NAMALWA (cell line): ENCODE measurements at regions not wholly inside any gene's neighbourhood (a gene's known extent, or its start where the extent isn't known, plus 50 kb on each side); places are given as distances from the start of the nearest gene placed in this dataset.
"Not testable (repeated sequence)": the region's sequence is repeated elsewhere in the genome, so short reads cannot be mapped to it uniquely, and the experiment has no call there.

Source experiments
- DNase-seq: peaks from one replicate; pipeline ENCODE4 v3.0.0-alpha.2; 2015; ENCODE audit warnings: low spot score

DNA sequence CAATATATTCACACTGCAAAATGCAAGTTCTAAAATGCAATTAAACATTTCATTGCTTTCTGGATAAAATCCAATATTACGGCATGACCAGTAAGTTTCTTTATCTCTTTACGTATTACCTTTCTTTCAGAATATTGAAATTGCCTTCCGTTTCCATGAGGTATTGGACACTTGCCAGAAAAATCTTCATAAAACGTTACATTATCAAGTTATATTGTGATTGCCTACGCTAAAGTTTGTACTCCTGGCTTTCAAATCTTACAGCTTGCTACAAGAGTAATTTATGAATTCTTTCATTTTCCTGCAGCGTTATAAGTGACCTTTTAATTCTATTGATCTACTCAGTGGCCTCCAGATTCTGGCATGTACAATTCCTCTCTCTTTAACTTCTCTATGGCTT is 1349.3 kb downstream of the OTOL1 start:
- no peak for DNase-seq

- DNase-seq = no peak
Measured at GRCh38 chr3:162847511-162847910, 1350.9 kb downstream of the OTOL1 start.

GRCh38 chr3:162863579-162863978 is 1367.0 kb downstream of the OTOL1 start:
- DNase-seq = no peak

GRCh38 chr3:162865466-162865865 is 1368.9 kb downstream of the OTOL1 start:
- DNase-seq = peak; percentile 11

- no peak for DNase-seq
Measured at GRCh38 chr3:162879021-162879562, 1382.5 kb downstream of the OTOL1 start.

- DNase-seq = no peak
Measured at GRCh38 chr3:162884373-162884772, 1387.8 kb downstream of the OTOL1 start.

DNA sequence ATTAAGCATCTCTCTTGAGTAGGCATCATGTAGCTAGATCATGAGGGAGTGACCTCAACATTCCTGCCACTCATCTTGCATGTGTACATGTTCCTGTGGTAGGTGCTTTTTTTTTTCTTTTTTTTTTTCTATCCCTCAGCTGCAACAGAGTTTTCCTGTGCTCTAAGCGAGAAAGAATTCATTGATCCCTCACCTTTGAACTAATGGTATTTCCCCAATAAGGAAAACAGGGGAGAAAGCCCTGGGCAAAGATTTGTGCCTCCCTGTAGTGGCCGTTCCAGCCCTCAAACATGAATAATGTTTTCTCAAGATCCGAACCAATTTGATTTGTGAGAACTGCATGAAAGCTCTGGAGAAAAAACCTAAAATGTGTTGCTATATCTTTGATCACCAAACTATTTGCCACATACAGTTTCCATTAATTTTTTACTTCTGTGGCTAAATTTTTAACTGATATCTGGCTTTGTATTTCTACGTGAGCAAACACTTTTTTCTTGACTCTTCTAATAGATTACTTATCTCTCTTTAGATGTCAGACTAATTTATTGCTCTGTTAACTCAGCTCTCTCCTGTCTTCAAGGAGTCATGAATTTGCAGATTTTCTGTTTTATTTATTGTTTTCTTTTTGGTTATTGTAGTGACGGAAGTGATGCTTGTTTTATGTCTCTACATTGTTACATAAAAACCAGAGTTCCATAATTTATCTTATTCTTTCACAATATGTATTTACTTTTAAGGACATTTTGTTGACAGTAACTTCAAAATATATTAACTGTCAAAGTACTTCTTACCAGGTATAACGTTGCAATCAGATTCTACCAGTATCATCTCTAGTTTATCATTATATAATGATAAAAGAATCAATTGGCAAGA is 1396.5 kb downstream of the OTOL1 start:
- DNase-seq = no peak

- DNase-seq = no peak
Measured at GRCh38 chr3:162897291-162897690, 1400.7 kb downstream of the OTOL1 start.

DNA sequence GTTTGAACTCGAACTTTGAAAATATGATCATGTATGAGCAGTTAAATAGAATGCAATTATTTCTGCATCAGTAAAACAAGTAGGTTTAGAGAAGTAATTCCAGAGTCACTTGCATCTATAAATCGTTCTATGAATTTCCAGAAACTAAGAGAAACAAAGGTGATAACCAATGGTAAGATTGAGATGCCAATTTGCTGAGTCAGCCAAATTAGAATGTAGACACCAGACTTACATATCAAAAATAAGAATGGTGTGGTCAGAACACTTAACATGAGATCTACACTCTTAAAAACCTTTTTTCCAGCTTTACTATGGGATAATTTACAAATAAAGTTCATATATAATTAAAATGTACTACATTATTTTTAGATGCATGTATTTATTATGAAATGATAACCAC is 1435.9 kb downstream of the OTOL1 start:
- no peak for DNase-seq

GRCh38 chr3:162933656-162934055 is 1437.0 kb downstream of the OTOL1 start:
- no peak for DNase-seq

GRCh38 chr3:162936706-162937105 is 1440.1 kb downstream of the OTOL1 start:
- no peak for DNase-seq

DNA sequence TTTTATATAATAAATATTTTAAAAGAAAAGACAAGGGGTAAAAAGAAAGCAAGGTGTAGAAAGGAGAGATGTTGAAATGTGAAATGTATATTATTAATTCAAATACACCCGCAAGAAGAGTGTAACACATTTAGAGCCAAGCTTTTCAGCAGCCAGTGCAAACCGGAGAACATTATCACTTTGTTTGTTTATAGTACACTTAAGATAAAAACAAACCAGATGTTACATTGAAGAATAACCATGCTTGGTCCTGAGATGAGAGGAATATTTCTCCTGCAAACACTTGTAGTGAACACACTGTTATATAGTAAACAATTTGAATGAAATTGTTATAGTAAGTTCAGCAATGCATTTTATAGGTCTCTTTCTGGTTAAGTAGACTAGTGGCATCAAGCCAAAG is 1441.5 kb downstream of the OTOL1 start:
- DNase-seq = no peak

- DNase-seq = no peak
Measured at GRCh38 chr3:162945626-162946025, 1449.0 kb downstream of the OTOL1 start.

- no peak for DNase-seq
Measured at GRCh38 chr3:162956711-162957110, 1460.1 kb downstream of the OTOL1 start.

- no peak for DNase-seq
Measured at GRCh38 chr3:162960269-162960668, 1463.7 kb downstream of the OTOL1 start.

- DNase-seq = no peak
Measured at GRCh38 chr3:162970292-162970691, 1473.7 kb downstream of the OTOL1 start.

DNA sequence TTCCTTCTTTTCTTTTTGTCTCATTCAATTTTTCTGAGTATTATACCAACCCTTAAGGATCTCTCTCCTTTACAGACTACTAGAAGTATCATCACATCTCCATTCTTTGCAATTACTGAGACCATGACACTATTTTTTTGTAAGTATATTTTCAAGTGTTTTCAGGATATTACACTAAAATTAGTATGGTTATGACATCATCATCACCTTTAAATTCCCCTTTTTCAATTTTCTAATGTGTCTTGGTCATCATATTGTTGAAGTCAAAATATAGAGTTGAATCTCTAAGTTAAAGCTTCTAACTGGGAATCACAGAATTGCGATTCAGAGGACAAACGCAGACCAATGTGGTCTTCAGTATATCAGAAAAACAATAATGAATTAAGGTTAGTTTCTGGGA is 1475.1 kb downstream of the OTOL1 start:
- DNase-seq = no peak

GRCh38 chr3:162973428-162973917 is 1476.9 kb downstream of the OTOL1 start:
- DNase-seq = no peak

GRCh38 chr3:162978136-162978535 is 1481.5 kb downstream of the OTOL1 start:
- no peak for DNase-seq

DNA sequence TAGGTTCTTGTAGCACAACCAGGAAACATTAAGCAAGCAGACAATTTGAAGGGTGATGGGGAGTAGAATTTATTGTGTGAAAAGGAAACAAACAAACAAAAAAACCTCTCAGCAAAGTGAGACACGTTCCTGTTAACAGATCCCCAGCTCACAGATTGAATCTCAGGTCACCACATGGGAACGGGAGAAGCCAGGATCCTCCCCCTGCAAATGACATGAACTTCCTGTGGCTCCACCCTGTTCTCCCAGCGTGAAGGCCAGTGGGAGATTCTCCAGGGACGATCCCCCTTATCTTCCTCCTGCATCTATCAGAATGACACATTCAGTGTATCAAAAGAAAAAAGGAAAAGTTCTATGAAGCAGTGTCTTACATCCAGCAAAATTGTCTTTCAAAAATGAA is 1488.1 kb downstream of the OTOL1 start:
- no peak for DNase-seq

DNA sequence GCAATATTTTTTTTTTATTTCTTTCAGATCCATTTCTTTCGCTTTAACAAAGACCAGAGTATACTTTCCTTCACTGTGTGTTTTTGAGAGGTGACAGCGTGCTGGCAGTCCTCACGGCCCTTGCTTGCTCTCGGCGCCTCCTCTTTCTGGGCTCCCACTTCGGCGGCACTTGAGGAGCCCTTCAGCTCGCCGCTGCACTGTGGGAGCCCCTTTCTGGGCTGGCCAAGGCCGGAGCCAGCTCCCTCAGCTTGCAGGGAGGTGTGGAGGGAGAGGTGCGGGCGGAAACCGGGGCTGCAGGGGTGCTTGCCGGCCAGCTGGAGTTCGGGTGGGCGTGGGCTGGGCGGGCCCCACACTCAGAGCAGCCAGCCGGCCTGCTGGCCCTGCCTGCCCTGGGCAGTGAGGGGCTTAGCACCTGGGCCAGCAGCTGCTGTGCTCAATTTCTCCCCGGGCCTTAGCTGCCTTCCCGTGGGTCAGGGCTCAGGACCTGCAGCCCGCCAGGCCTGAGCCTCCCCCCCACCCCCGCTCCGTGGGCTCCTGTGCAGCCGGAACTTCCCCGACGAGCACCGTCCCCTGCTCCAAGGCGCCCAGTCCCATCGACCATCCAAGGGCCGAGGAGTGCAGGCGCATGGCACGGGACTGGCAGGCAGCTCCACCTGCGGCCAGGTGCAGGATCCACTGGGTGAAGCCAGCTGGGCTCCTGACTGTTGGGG is 1490.6 kb downstream of the OTOL1 start:
- not testable (repeated sequence) for DNase-seq

DNA sequence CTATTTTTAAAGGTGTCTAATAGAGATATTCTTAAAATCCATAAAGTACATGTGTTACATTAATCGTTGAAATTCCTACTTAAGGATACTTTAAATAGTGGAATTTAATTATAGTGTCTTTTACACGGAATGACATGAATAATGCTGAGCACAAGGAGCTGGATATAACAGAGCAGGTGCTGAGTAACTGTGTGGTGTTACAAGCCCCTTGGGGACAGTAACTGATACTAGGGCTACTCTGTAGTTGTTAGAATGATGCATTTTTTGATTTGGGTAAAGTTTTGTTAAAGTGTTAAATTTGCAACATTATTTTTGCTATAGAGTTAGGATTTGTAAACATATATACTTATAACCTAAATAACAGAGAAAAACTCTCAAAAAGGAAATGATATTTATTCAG is 1496.1 kb downstream of the OTOL1 start:
- no peak for DNase-seq

GRCh38 chr3:162994165-162994564 is 1497.6 kb downstream of the OTOL1 start:
- DNase-seq = no peak
